Naive thymus-derived CD4-positive, alpha-beta T cell (primary cell): ENCODE measurements at regions not wholly inside any gene's neighbourhood (a gene's known extent, or its start where the extent isn't known, plus 50 kb on each side); places are given as distances from the start of the nearest gene placed in this dataset.

Experiments
- ATAC-seq: fragments of 150-1000 bp; cut with Tn5 transposase; 2 replicates; pipeline ENCODE4 v1.10.0; 2021; ENCODE audit warnings: mild to moderate bottlenecking, moderate library complexity
- CTCF ChIA-PET: fragments of 350-600 bp; sonication (Branson Sonifier 250); formaldehyde crosslinking; loops from one replicate; lab custom pipeline; 2021; ENCODE audit warnings: antibody characterized with exemption; lab: Charles Lee
- POLR2A ChIA-PET: fragments of 350-600 bp; sonication (Branson Sonifier 250); formaldehyde crosslinking; loops from one replicate; lab custom pipeline; 2021; ENCODE audit warnings: antibody characterized with exemption, inconsistent platforms; lab: Charles Lee
- DNase-seq, 9 donors: peaks; one replicate each; pipeline versions ENCODE4 v3.0.0 to v3.0.0-alpha.2; 2020 to 2022; ENCODE audit warnings: mixed read lengths in 1 of 9
- H3K27ac ChIP-seq: one replicate; pipeline ENCODE4 v1.7.0; 2013; ENCODE audit warnings: mild to moderate bottlenecking, low read depth, low read length, moderate library complexity
- H3K27me3 ChIP-seq, 2 donors: one replicate each; pipeline ENCODE4 v1.7.0; 2013; ENCODE audit warnings: low read length in 2 of 2, mild to moderate bottlenecking in 2 of 2, moderate library complexity in 2 of 2; ENCODE audit not compliant: control insufficient read depth in 2 of 2, insufficient read depth in 2 of 2
- H3K36me3 ChIP-seq, 3 experiments: 1 replicate in 2 of 3; 2 replicates in 1 of 3; pipeline ENCODE4 v1.7.0; 2013; ENCODE audit warnings: low read length in 3 of 3, mild to moderate bottlenecking in 3 of 3, moderate library complexity in 1 of 3; ENCODE audit not compliant: insufficient read depth in 3 of 3, control insufficient read depth in 2 of 3
- H3K4me1 ChIP-seq, 2 donors: one replicate each; pipeline ENCODE4 v1.7.0; 2013; ENCODE audit warnings: low read length in 2 of 2, mild to moderate bottlenecking in 2 of 2, moderate library complexity in 1 of 2; ENCODE audit not compliant: control insufficient read depth in 2 of 2, insufficient read depth in 2 of 2
- H3K4me3 ChIP-seq: 2 replicates; pipeline ENCODE4 v1.7.0; 2013; ENCODE audit warnings: mild to moderate bottlenecking, low read length
- H3K9me3 ChIP-seq, 3 experiments: 1 replicate in 2 of 3; 2 replicates in 1 of 3; pipeline ENCODE4 v1.7.0; 2013; ENCODE audit warnings: low read length in 3 of 3; ENCODE audit not compliant: control insufficient read depth in 2 of 3
- H3K27ac Mint-ChIP-seq, 9 donors: one replicate each; pipeline ENCODE4 v1.8.0; 2020 to 2022; ENCODE audit warnings: mixed read lengths in 9 of 9, mild to moderate bottlenecking in 8 of 9, moderate library complexity in 5 of 9, inconsistent platforms in 2 of 9
- H3K27me3 Mint-ChIP-seq, 5 donors: one replicate each; pipeline ENCODE4 v1.8.0; 2021 to 2022; ENCODE audit warnings: mixed read lengths in 5 of 5, mild to moderate bottlenecking in 1 of 5
- H3K36me3 Mint-ChIP-seq, 5 donors: one replicate each; pipeline ENCODE4 v1.8.0; 2020 to 2022; ENCODE audit warnings: mixed read lengths in 5 of 5, mild to moderate bottlenecking in 3 of 5, inconsistent platforms in 1 of 5
- H3K4me1 Mint-ChIP-seq, 7 donors: one replicate each; pipeline ENCODE4 v1.8.0; 2020 to 2022; ENCODE audit warnings: mixed read lengths in 7 of 7, mild to moderate bottlenecking in 3 of 7, inconsistent platforms in 1 of 7
- H3K4me3 Mint-ChIP-seq, 10 donors: one replicate each; pipeline ENCODE4 v1.8.0; 2020 to 2022; ENCODE audit warnings: mild to moderate bottlenecking in 10 of 10, mixed read lengths in 10 of 10, moderate library complexity in 6 of 10, inconsistent platforms in 2 of 10
- H3K9me3 Mint-ChIP-seq, 11 donors: one replicate each; pipeline ENCODE4 v1.8.0; 2020 to 2022; ENCODE audit warnings: mixed read lengths in 11 of 11, mild to moderate bottlenecking in 4 of 11, inconsistent platforms in 1 of 11, moderate library complexity in 1 of 11
- intact Hi-C, 2 donors: fragments of 100-400 bp; cut with micrococcal nuclease; formaldehyde crosslinking; loops; one replicate each; pipeline ENCODE4 v1.15.1; 2023

DNA sequence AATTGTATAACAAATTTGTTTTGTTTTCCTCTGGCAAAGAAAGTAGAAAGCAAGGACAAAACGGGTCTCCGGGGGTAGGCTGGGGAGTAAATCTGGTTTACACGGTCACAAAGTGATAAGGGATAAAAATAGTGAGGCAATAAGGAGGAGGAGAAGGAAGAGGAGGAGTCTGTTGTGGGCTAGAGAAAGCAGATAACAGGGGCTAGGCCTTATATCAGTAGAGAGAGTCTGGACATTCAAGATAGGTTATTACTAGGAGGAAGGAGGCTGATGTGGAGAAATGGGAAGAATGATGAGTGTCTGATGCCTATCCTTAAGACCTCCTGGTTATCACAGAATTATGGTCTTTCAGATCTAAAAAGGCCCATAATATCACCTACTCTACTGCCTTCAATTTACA lies 83.2 kb upstream of the SSTR1 start:
- peaks cover 0 to 24% of the 10 kb centered on the region in 2 donors for H3K4me1 ChIP-seq
- Mint-ChIP-seq H3K27me3 (no peaks in the 10 kb centered on the region), H3K9me3 (no peaks in the 10 kb centered on the region), H3K27ac (peak overlapping the region in 6 of 9 donors; percentile 1 to 88 (median 32)), H3K36me3 (no peaks in the 10 kb centered on the region), H3K4me1 (peaks cover 7 to 70% (median 36%) of the 10 kb centered on the region in 7 donors), H3K4me3 (peak overlapping the region in 4 of 10 donors; percentile 7 to 39 (median 20))
- CTCF ChIA-PET, result no interaction called here
- DNase-seq (no peak), ATAC-seq (peak; percentile 60)
- H3K9me3 ChIP-seq, result no peaks in the 10 kb centered on the region
- H3K4me3 ChIP-seq, result no peak overlapping the region
- no peaks in the 10 kb centered on the region for H3K36me3 ChIP-seq
- no peak overlapping the region for H3K27ac ChIP-seq
- intact Hi-C loops, result loop anchor here (2.0 to 10.0 kb wide), 2 partner anchors 36 to 120 kb away; no protein-coding TSS in a partner anchor
- no peaks in the 10 kb centered on the region for H3K27me3 ChIP-seq
- POLR2A ChIA-PET, result interaction anchor here (1.6 kb wide), 1 partner anchor 16 kb away, joined by 6 read pairs; no protein-coding TSS in a partner anchor

DNA sequence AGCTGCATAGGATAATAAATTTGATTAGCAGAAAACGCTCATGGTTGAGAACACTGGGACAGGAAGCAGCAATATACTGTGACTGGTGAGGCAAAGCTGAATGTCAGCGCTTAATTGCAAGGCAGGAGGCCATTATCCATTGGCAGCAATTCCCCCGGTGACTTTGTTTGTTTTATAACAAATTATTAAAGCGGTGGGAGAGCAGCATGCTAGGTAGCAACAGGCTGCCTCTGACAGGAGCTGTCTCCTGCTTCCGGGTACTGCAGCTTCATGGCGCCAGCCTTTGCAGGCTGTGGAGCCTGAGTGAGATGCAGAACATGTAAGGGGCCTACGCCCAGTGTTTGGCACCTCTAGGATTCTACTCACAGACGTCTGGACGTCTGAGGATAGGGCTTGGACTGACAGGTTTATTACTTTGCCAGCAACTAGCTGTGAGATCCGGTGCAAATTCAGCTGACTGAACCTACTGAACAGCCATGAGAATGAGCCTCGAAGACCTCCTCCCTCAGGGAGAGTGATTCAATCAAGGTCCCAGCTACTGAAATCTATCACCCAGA lies 82.1 kb upstream of the SSTR1 start:
- POLR2A ChIA-PET, result interaction anchor here (0.8 to 1.8 kb wide), 5 partner anchors 10 to 47 kb away, joined by 3 to 7 read pairs (median 6); no protein-coding TSS in a partner anchor
- Histone ChIP-seq H3K36me3 (no peaks in the 10 kb centered on the region), H3K9me3 (no peaks in the 10 kb centered on the region), H3K27me3 (no peaks in the 10 kb centered on the region), H3K4me3 (no peak overlapping the region), H3K27ac (no peak overlapping the region), H3K4me1 (peaks cover 4 to 35% of the 10 kb centered on the region in 2 donors)
- ATAC-seq (peak; percentile 61), DNase-seq (peak in 6 of 9 donors; percentile 5 to 33 (median 26))
- Mint-ChIP-seq H3K36me3 (no peaks in the 10 kb centered on the region), H3K27me3 (no peaks in the 10 kb centered on the region), H3K27ac (peak overlapping the region in 7 of 9 donors; percentile 35 to 89 (median 77)), H3K4me1 (peaks cover 12 to 76% (median 47%) of the 10 kb centered on the region in 7 donors), H3K9me3 (no peaks in the 10 kb centered on the region), H3K4me3 (peak overlapping the region in 6 of 10 donors; percentile 6 to 40 (median 19))
- intact Hi-C loops, result loop anchor here (1.0 to 10.0 kb wide), 3 partner anchors 37 to 121 kb away; no protein-coding TSS in a partner anchor
- CTCF ChIA-PET, result no interaction called here

DNA sequence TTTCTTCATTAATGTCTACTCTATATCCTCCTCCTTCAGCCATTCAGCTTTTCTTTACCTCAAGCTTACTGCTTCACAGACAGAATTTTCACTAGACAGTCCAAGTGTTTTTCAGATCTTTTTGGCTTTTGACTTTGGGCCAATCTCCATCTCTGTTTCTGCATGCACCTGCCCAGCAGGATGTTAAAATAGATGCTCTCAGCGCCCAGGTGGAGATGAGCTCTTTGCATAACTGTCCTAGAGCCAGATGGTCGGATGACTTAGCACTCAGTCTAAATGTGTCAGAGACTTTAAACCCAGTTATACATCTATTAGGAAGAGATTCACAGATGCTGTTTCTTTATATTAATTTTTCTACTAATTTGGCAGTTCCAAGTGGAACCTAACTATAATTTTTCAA lies 80.3 kb upstream of the SSTR1 start:
- CTCF ChIA-PET, result no interaction called here
- intact Hi-C loops, result loop anchor here in 1 of 2 donors (10.0 kb wide), 1 partner anchor 123 kb away; no protein-coding TSS in a partner anchor
- H3K27me3 Mint-ChIP-seq, result no peaks in the 10 kb centered on the region
- POLR2A ChIA-PET, result interaction anchor here (0.7 to 1.8 kb wide), 3 partner anchors 28 to 55 kb away, joined by 4 to 6 read pairs (median 4); no protein-coding TSS in a partner anchor
- H3K4me1 Mint-ChIP-seq, result peaks cover 7 to 67% (median 43%) of the 10 kb centered on the region in 7 donors
- DNase-seq (no peak), ATAC-seq (no peak)
- H3K27ac Mint-ChIP-seq, result peak overlapping the region in 2 of 9 donors; percentile 22 to 65
- H3K9me3 Mint-ChIP-seq, result peaks cover 0 to 5% (median 0%) of the 10 kb centered on the region in 11 donors
- Histone ChIP-seq H3K27me3 (no peaks in the 10 kb centered on the region), H3K36me3 (no peaks in the 10 kb centered on the region), H3K27ac (no peak overlapping the region), H3K4me3 (no peak overlapping the region), H3K9me3 (no peaks in the 10 kb centered on the region), H3K4me1 (peaks cover 4 to 32% of the 10 kb centered on the region in 2 donors)
- no peaks in the 10 kb centered on the region for H3K36me3 Mint-ChIP-seq
- H3K4me3 Mint-ChIP-seq, result no peak overlapping the region

DNA sequence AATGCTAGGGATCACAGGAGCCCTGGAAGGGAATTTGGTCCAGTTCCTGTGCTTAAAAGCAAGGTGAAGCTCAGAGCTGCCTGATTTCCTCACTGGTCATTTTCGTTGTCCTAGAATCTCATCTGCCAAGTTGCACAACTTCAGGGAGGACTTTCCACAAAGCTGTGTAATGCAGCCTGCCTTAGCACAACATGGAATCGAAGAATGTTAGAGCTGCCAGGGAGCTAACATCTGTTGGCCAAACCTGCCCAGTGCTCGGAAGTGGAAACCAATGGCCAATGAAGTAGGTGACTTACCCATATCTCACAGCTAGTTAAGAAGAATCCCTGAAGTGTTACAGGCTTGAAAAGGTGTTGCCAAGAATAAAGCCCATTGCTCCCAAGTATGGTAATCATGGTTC lies 79.9 kb upstream of the SSTR1 start:
- ATAC-seq, result no peak
- no peak for DNase-seq
- H3K27me3 ChIP-seq, result no peaks in the 10 kb centered on the region
- no peak overlapping the region for H3K4me3 Mint-ChIP-seq
- ChIA-PET CTCF (no interaction called here), POLR2A (interaction anchor here (0.7 to 1.8 kb wide), 3 partner anchors 28 to 56 kb away, joined by 4 to 6 read pairs (median 4); no protein-coding TSS in a partner anchor)
- no peak overlapping the region for H3K4me3 ChIP-seq
- peaks cover 4 to 32% of the 10 kb centered on the region in 2 donors for H3K4me1 ChIP-seq
- H3K27ac Mint-ChIP-seq, result no peak overlapping the region
- no peaks in the 10 kb centered on the region for H3K9me3 ChIP-seq
- peaks cover 7 to 64% (median 43%) of the 10 kb centered on the region in 7 donors for H3K4me1 Mint-ChIP-seq
- H3K36me3 ChIP-seq, result no peaks in the 10 kb centered on the region
- H3K27me3 Mint-ChIP-seq, result no peaks in the 10 kb centered on the region
- H3K36me3 Mint-ChIP-seq, result no peaks in the 10 kb centered on the region
- H3K9me3 Mint-ChIP-seq, result peaks cover 0 to 5% (median 0%) of the 10 kb centered on the region in 11 donors
- intact Hi-C loops, result loop anchor here in 1 of 2 donors (10.0 kb wide), 1 partner anchor 123 kb away; no protein-coding TSS in a partner anchor
- no peak overlapping the region for H3K27ac ChIP-seq

DNA sequence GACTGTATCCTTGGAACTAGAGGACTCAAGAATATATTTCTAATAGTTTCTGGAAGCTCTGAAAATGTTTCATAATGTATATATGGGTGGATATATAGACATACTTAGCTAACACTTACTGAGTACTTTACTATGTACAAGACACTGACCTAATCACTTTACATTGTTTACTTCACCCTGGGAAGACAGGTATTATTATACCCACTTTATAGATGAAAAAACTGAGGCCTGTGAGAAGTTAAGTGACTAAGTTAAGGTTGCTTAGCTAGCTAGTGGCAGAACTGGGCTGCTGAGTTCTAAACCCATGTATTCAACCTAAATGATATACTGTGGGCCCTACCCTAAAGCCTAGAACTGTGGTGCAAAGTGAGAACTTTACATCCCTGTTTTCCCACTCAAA lies 79.1 kb upstream of the SSTR1 start:
- DNase-seq, result no peak
- H3K27ac ChIP-seq, result no peak overlapping the region
- peaks cover 7 to 59% (median 43%) of the 10 kb centered on the region in 7 donors for H3K4me1 Mint-ChIP-seq
- peaks cover 0 to 5% (median 0%) of the 10 kb centered on the region in 11 donors for H3K9me3 Mint-ChIP-seq
- no peaks in the 10 kb centered on the region for H3K27me3 Mint-ChIP-seq
- H3K36me3 ChIP-seq, result no peaks in the 10 kb centered on the region
- POLR2A ChIA-PET, result interaction anchor here (0.6 kb wide), 1 partner anchor 1044 kb away, joined by 3 read pairs; no protein-coding TSS in a partner anchor
- no peaks in the 10 kb centered on the region for H3K36me3 Mint-ChIP-seq
- ATAC-seq, result no peak
- H3K4me1 ChIP-seq, result peaks cover 4 to 32% of the 10 kb centered on the region in 2 donors
- no peaks in the 10 kb centered on the region for H3K27me3 ChIP-seq
- H3K9me3 ChIP-seq, result no peaks in the 10 kb centered on the region
- H3K4me3 ChIP-seq, result no peak overlapping the region
- intact Hi-C loops, result loop anchor here in 1 of 2 donors (10.0 kb wide), 1 partner anchor 124 kb away; no protein-coding TSS in a partner anchor
- H3K4me3 Mint-ChIP-seq, result peak overlapping the region in 1 of 10 donors; percentile 35
- peak overlapping the region in 3 of 9 donors; percentile 3 to 60 (median 36) for H3K27ac Mint-ChIP-seq
- CTCF ChIA-PET, result no interaction called here

DNA sequence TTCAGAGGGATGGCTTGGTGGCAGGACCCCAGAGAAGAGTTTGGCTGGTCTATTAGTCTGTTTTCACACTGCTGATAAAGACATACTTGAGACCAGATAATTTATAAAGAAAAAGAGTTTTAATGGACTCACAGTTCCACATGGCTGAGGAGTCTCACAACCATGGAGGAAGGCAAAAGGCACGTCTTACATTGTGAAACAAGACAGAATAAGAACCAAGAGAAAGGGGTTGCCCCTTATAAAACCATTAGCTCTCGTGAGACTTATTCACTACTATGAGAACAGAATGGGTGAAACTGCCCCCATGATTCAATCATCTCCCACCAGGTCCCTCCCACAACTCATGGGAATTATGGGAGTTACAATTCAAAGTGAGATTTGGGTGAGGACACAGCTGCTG lies 78.5 kb upstream of the SSTR1 start:
- POLR2A ChIA-PET, result interaction anchor here (0.6 kb wide), 1 partner anchor 1043 kb away, joined by 3 read pairs; no protein-coding TSS in a partner anchor
- H3K4me3 Mint-ChIP-seq, result peak overlapping the region in 2 of 10 donors; percentile 64 to 67
- no peaks in the 10 kb centered on the region for H3K9me3 ChIP-seq
- H3K4me1 Mint-ChIP-seq, result peaks cover 7 to 53% (median 43%) of the 10 kb centered on the region in 7 donors
- peak overlapping the region in 5 of 9 donors; percentile 3 to 83 (median 63) for H3K27ac Mint-ChIP-seq
- ATAC-seq (no peak), DNase-seq (no peak)
- H3K27me3 ChIP-seq, result no peaks in the 10 kb centered on the region
- H3K4me3 ChIP-seq, result no peak overlapping the region
- peaks cover 0 to 5% (median 0%) of the 10 kb centered on the region in 11 donors for H3K9me3 Mint-ChIP-seq
- H3K36me3 ChIP-seq, result no peaks in the 10 kb centered on the region
- H3K27me3 Mint-ChIP-seq, result no peaks in the 10 kb centered on the region
- H3K27ac ChIP-seq, result no peak overlapping the region
- H3K4me1 ChIP-seq, result peaks cover 4 to 32% of the 10 kb centered on the region in 2 donors
- H3K36me3 Mint-ChIP-seq, result no peaks in the 10 kb centered on the region
- CTCF ChIA-PET, result interaction anchor here (0.5 kb wide), 1 partner anchor 11 kb away, joined by 3 read pairs; no protein-coding TSS in a partner anchor
- intact Hi-C loops, result loop anchor here in 1 of 2 donors (10.0 kb wide), 1 partner anchor 124 kb away; no protein-coding TSS in a partner anchor
